GM11168 (cell line): ENCODE measurements at regions not wholly inside any gene's neighbourhood (a gene's known extent, or its start where the extent isn't known, plus 50 kb on each side); places are given as distances from the start of the nearest gene placed in this dataset.

Source experiments
- in situ Hi-C: fragments of 300-500 bp; cut with MboI; formaldehyde crosslinking; loops from one replicate; pipeline ENCODE4 v1.12.0; 2022; ENCODE audit warnings: low sequenced_read_pairs; ENCODE audit not compliant: unreplicated experiment

DNA sequence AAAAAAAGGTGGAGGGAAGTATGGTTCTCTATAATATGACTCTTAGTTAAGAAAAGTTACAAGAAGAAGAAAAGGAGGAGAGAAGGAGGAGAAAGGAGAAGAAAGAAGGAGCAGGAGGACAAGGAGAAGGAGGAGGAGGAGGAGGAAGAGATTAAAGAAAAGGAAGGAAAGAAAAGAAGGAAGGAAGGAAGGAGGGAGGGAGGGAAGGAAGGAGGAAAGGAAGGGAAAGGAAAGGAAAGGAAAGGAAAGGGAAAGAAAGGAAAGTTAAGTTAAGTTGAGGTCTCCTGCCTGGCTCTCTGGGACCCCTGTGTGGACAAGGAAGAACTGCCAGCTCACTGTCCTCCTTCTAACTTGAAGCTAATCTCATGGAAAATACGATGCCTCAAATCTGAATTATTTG is 429.5 kb downstream of the TSHZ3 start:
- in situ Hi-C loops: no loop called here

DNA sequence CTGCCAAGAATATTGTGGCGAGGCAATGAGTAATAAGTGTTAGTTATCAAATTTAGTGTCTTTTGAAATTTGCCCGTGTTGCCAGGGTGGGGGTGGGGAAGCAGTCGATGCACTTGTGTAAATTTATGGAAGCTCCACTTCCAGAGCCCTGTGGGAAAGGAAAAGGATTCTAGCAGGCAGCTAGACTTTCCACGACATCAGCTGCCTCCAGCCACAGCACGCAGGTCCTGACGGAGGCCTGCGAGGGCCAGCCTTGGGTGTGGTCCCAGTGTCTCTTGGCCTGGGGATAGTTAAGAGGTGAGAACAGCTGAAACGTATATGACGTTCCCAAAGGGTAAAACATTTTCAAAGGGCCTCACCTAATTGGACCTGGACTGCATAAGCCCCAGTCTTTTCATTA is 433.0 kb downstream of the TSHZ3 start:
- in situ Hi-C loops: no loop called here

GRCh38 chr19:30911491-30911890 is 437.7 kb downstream of the TSHZ3 start:
- in situ Hi-C loops: no loop called here

DNA sequence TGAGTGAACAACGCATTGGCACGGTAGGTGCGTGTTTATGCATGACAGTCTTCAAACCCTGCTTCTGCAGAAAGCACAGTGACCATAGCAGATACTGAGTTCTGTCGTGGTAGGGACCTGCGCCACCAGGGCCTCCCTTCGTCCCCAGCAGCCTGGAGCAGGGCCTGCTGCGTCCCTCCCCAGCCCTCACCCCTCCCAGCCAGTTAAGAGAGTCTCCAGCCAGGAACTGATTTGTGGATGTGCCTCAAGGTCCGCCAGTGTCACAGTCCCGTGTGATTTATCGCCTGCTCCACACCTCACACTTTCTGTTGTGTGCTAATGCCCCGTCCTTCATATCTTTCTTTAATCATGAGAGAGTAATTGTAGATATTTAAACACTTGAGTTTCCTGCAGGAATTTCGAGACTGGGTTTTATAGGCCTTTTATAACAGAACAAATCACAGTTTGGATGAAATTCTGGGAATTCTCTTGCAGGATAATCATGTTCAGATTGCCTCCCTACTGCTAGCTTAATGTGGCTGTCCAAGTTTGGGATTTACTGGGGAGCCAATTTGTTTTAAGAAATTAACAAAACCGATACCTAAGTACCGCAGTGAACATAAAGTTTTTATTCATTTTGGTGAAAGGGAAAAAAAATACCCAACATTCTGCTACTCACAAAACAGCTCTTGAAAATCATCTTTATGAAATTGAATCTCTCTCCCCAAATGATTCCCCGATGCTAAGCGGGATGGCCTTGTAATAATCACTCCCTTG is 438.6 kb downstream of the TSHZ3 start:
- in situ Hi-C loops: no loop called here

DNA sequence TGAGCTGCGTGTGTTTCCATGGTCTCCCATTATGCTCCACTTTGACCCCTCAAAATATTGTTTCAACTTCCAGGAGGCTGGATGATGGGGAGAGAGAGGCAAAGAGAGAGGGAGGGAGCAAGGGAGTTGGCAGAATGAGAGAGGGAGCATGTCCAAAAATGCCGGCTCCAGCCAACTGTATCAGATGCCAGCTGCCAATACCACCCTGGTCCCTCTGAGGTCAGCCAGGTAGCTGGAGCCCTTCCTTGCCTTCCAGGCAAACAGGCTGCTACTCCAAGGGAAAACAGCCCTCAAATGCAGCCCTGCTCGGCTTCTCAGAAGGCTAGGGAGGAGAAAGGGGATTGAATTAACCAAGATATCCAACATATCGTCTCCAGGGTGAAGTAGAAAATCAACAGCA is 440.0 kb downstream of the TSHZ3 start:
- in situ Hi-C loops: no loop called here

- in situ Hi-C loops: no loop called here
Observed at GRCh38 chr19:30908262-30908771, 440.9 kb downstream of the TSHZ3 start.

DNA sequence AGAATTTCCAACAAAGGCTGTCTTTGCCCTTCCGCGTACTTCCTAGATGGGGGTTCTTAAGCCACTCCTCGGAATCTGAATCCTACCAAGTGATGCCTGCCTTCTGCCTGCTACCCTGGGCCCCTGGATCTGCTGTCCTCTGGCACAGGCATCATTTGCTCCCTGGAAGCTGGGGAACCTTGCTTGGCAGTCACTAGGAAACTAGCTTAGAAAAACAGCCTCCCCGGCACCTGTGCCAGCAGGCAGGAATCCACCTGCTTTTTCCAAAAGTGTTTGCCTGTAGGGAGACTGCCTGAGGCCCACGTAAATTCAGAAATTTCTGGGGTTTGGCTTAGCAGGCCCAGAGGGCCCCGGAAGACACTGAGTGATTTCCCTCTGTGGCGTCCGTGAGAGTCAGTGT is 442.4 kb downstream of the TSHZ3 start:
- in situ Hi-C loops: no loop called here

- in situ Hi-C loops: no loop called here
Observed at GRCh38 chr19:30900051-30900450, 449.2 kb downstream of the TSHZ3 start.

- in situ Hi-C loops: no loop called here
Observed at GRCh38 chr19:30898353-30899103, 450.7 kb downstream of the TSHZ3 start.

DNA sequence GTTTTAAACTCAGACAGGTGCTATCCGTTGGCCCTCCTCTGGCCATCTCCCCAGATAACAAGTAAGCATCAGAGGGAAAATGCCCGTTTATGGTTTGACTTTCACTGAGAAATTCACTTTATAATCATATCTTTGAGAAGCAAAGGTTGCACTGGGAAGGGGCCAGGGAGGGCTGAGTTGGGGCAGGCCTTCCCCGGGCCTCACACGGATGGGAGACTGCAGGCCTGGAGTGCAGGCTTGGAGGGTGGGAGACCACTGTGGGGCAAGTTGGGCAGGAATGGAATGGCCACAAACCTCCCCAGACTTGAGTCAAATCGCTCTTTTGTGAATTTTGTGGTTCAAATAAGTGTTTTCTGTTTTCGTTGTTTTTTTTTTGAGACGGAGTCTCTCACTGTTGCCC is 451.7 kb downstream of the TSHZ3 start:
- in situ Hi-C loops: no loop called here

DNA sequence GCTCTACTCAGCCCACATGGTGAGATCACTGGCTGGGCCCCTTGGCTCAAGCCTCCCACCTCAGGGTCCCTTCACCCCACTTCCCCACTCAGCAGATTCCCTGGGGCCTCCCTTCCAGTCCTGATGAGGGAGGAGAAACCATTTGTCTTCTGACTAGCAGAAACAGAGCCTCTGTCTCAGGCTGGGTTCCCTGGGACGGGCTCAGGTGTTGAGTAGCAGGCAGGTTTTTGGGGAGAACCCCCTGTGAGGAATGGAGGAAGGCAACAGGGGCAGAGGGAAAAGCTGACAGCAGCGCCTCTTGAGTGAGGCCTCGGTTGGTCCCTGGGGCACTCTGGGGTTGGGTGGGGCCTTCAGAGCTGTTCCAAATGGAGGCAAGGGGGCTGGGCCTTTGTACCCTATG is 452.2 kb downstream of the TSHZ3 start:
- in situ Hi-C loops: no loop called here

- in situ Hi-C loops: no loop called here
Observed at GRCh38 chr19:30896554-30896953, 452.7 kb downstream of the TSHZ3 start.

- in situ Hi-C loops: no loop called here
Observed at GRCh38 chr19:30895946-30896345, 453.3 kb downstream of the TSHZ3 start.

DNA sequence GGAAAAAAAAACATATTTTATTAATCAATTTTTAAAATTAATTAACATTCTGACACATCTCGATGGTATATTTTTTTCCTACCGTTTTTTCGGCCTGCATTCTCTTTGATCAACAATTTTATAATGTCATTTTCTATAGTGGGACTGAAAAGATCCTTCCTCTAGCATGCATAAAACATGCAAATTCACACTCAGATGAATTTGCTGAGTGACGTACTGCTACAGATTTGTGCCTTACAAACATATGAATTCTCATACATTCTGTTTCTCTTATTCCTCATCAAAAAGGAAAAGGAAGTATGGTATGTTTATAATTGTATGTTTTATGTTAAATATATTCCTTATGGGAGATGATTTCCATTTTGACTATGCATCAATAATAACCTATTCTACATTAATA is 458.2 kb downstream of the TSHZ3 start:
- in situ Hi-C loops: no loop called here

GRCh38 chr19:30890033-30890432 is 459.2 kb downstream of the TSHZ3 start:
- in situ Hi-C loops: no loop called here

- in situ Hi-C loops: no loop called here
Observed at GRCh38 chr19:30888937-30889336, 460.3 kb downstream of the TSHZ3 start.

DNA sequence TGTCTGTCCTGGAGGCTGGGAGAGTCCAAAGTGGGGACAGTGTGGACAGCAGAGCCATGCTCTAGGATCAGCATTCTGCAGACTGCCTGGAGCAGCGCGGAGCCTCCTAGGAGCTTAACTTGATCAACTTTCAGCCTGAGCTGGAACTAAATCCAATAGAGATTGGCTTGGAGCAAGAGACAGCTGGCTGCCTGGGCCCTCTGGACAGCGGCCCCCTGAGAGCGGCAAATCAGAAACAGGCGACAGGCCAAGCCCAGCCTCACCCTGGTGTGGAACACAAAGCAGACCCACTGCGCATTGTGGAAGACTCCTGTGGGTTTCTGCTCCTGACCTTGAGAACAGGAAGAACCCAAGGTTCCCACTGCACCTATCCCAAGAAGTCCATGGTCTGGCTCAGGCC is 462.2 kb downstream of the TSHZ3 start:
- in situ Hi-C loops: no loop called here

DNA sequence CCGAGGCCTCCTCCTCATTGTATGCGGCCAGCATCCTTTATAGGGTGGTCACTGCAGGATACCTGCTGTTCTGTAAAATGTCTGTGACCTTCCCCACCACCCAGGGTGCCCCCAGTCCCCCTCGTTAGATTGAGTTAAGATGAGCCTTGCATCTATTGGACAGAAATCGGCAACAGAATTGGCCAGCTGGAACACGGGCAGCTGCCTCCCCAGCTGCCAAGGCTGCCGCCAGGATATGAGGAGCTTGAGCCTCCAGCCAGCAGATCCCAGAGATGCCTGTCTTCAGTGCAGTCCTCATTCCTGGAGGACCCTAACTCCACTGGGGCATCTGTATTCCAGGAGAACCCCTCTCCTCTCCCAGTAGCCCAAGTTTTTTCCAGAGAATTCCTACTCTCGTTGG is 463.0 kb downstream of the TSHZ3 start:
- in situ Hi-C loops: no loop called here

- in situ Hi-C loops: no loop called here
Observed at GRCh38 chr19:30884146-30884812, 465.0 kb downstream of the TSHZ3 start.

- in situ Hi-C loops: no loop called here
Observed at GRCh38 chr19:30883071-30883470, 466.2 kb downstream of the TSHZ3 start.

DNA sequence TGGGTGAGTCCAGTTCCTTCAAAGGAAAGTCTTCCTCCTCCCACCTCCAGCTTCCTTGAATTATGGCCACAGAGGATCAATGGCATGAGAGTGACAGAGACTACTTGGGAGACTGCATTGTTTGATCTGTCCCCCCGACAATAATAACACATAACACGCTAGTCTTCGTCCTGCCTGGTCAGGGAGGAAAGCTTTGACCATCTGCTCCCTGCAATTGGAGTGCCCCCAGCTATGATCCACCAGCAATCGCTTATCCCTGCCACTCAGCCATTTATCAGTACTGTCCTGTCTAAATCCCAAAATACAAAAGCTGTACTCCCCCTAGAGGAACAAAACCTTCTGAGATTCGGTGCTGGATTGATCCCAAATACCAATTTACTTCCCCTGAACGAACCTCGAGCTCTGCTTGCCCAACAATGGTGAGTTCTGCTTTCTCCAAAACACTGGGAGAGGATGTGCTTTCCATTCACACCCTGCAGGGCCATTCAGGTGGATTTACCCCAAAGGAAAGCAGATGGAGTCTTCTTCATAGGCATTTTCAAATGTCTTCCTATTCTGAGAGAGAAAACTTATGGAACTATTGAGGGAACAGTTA is 466.7 kb downstream of the TSHZ3 start:
- in situ Hi-C loops: no loop called here
